HG02623 (cell line): ENCODE measurements at regions not wholly inside any gene's neighbourhood (a gene's known extent, or its start where the extent isn't known, plus 50 kb on each side); places are given as distances from the start of the nearest gene placed in this dataset.

Experiments used
- ATAC-seq: cut with Tn5 transposase; IDR thresholded peaks from one replicate; pipeline ENCODE4 v1.9.1; 2021; ENCODE audit warnings: moderate library complexity; ENCODE audit not compliant: unreplicated experiment

- ATAC-seq, result no peak
These were observed 299.9 kb upstream of the MYOCD start for GRCh38 chr17:12365805-12366204.

GRCh38 chr17:12369065-12369464, 296.6 kb upstream of the MYOCD start:
- ATAC-seq, result no peak

- ATAC-seq, result no peak
These were observed 289.4 kb upstream of the MYOCD start for GRCh38 chr17:12376276-12376675.

GRCh38 chr17:12386225-12386624, 279.5 kb upstream of the MYOCD start:
- no peak for ATAC-seq

- no peak for ATAC-seq
These were observed 277.5 kb upstream of the MYOCD start for GRCh38 chr17:12388226-12388625.

- ATAC-seq, result no peak
These were observed 276.3 kb upstream of the MYOCD start for GRCh38 chr17:12389421-12389820.

- ATAC-seq, result no peak
These were observed 275.1 kb upstream of the MYOCD start for GRCh38 chr17:12390631-12391030.

- no peak for ATAC-seq
These were observed 274.2 kb upstream of the MYOCD start for GRCh38 chr17:12391468-12391867.

GRCh38 chr17:12395733-12396354, 269.8 kb upstream of the MYOCD start:
- ATAC-seq, result no peak

GRCh38 chr17:12398441-12399051, 267.1 kb upstream of the MYOCD start:
- ATAC-seq, result no peak

GRCh38 chr17:12402963-12403622, 262.6 kb upstream of the MYOCD start:
- ATAC-seq, result no peak

- no peak for ATAC-seq
These were observed 261.8 kb upstream of the MYOCD start for GRCh38 chr17:12403881-12404398.

- no peak for ATAC-seq
These were observed 259.0 kb upstream of the MYOCD start for GRCh38 chr17:12406623-12407215.

GRCh38 chr17:12407495-12408252, 258.0 kb upstream of the MYOCD start:
- no peak for ATAC-seq

- ATAC-seq, result no peak
These were observed 256.6 kb upstream of the MYOCD start for GRCh38 chr17:12409082-12409481.

GRCh38 chr17:12410717-12411116, 255.0 kb upstream of the MYOCD start:
- ATAC-seq, result no peak

GRCh38 chr17:12415031-12415430, 250.7 kb upstream of the MYOCD start:
- ATAC-seq, result no peak

- no peak for ATAC-seq
These were observed 244.6 kb upstream of the MYOCD start for GRCh38 chr17:12421077-12421476.

- peak; percentile 60 for ATAC-seq
These were observed 243.9 kb upstream of the MYOCD start for GRCh38 chr17:12421646-12422306.

- ATAC-seq, result no peak
These were observed 243.0 kb upstream of the MYOCD start for GRCh38 chr17:12422651-12423050.

GRCh38 chr17:12423337-12423736, 242.4 kb upstream of the MYOCD start:
- no peak for ATAC-seq
